ENCODE measurements at regions not wholly inside any gene's neighbourhood (a gene's known extent, or its start where the extent isn't known, plus 50 kb on each side); places are given as distances from the start of the nearest gene placed in this dataset.

DNA sequence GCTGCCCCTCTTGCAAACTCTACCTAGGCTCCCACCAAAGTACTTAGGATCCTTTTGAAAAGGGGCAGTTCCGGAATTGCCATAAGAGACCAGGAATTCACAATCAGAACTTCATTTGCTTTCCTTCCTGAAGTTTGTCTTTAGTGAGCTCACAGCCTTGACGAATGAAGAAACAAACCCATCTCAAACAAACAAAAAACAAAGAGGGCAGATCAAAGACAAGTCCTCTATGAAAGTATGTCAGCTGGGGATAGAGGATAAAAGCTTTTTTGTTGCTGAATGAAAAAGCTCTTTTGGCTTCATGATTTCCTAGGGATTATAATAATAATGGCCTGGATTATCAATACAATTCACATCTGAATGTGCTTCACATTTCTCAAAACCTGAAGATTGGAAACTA, 357.9 kb upstream of the DUSP10 start:
- TF ChIP-seq CTCF (IDR thresholded peaks at IDR 0.05; ENCODE audit: poor library complexity) (no peak), EZH2 (IDR thresholded peaks at IDR 0.05; ENCODE audit: borderline replicate concordance) (no peak)

All from hepatocyte (in vitro differentiated cells).